Putamen (tissue), 1 donor: ENCODE measurements at regions not wholly inside any gene's neighbourhood (a gene's known extent, or its start where the extent isn't known, plus 50 kb on each side); places are given as distances from the start of the nearest gene placed in this dataset.
A peak's percentile ranks its signal among the peaks of the same experiment; 100 is the strongest.

Experiments used
- DNase-seq: peaks from one replicate; pipeline ENCODE4 v3.0.0-alpha.2; 2016; ENCODE audit warnings: low spot score

DNA sequence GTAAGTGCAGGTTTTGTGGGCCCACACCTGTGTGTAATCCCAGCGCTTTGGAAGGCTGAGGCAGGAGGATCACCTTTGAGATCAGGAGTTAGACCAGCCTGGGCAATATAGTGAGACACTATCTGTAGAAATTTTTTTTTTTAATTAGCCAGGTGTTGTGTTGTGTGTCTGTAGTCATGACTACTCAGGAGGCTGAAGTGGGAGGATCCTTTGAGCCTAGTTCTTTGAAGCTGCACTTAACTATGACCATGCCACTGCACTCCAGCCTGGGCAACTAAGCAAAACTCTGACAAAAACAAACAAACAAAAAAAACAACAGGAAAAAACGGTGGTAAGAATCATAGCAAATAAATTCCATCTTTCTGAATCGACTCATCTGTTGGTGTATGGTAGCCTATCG, 268.6 kb upstream of the PDGFD start:
- DNase-seq, result no peak

DNA sequence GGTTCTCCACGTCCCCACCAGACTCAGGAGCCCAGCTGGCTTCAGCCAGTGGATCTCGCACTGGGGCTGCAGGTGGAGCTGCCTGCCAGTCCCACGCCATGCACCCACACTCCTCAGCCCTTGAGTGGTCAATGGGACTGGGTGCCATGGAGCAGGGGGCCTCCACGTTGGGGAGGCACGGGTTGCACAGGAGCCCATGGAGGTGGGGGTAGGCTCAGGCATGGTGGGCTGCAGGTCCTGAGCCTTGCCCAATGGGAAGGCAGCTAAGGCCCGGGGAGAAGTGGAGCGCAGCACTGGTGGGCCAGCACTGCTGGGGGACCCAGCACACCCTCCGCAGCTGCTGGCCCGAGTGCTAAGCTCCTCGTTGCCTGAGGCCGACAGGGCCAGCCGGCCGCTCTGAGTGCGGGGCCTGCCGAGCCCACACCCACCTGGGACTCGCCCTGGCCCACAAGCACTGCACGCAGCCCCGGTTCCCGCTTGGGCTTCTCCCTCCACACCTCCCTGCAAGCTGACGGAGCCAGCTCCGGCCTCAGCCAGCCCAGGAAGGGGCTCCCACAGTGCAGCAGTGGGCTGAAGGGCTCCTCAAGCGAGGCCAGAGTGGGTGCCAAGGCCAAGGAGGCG, 258.5 kb upstream of the PDGFD start:
- no peak for DNase-seq

GRCh38 chr11:104410336-104410735, 246.4 kb upstream of the PDGFD start:
- DNase-seq, result no peak

DNA sequence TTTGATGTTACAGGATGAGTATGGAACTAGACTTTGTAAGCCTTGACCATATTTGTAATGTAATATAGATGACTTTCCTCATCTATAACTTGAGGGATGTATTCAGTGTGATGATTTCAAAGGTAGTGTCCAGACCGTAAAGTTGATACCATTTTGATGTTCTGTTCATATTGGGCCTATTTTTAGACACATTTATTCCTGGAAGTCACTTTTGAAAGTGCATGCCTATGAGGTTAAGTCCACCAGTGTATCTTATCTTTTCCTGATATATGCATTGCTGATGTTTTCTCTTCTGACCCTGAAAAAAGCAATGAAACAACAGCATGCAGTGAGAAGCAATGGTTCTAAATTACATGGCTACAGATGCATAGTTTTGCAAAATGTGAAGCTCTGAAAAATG, 244.7 kb upstream of the PDGFD start:
- no peak for DNase-seq

DNA sequence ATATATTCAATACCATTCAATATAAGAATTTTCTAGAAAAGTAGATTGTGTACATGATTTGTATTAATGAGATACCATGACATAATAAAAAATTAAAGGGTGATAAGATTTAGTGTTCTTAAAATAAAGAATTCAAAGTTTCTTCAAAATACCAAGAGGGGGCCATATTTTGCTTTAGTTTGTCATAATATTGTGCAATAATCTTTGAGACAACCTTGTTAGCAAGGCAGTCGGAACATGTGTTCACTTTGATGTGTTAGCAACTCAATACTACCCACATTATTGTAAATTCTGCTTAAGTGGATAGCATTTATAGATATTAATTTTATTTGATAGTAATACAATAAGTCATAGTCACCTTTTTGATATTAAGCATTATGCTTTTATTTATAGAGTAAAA, 241.3 kb upstream of the PDGFD start:
- DNase-seq, result no peak

DNA sequence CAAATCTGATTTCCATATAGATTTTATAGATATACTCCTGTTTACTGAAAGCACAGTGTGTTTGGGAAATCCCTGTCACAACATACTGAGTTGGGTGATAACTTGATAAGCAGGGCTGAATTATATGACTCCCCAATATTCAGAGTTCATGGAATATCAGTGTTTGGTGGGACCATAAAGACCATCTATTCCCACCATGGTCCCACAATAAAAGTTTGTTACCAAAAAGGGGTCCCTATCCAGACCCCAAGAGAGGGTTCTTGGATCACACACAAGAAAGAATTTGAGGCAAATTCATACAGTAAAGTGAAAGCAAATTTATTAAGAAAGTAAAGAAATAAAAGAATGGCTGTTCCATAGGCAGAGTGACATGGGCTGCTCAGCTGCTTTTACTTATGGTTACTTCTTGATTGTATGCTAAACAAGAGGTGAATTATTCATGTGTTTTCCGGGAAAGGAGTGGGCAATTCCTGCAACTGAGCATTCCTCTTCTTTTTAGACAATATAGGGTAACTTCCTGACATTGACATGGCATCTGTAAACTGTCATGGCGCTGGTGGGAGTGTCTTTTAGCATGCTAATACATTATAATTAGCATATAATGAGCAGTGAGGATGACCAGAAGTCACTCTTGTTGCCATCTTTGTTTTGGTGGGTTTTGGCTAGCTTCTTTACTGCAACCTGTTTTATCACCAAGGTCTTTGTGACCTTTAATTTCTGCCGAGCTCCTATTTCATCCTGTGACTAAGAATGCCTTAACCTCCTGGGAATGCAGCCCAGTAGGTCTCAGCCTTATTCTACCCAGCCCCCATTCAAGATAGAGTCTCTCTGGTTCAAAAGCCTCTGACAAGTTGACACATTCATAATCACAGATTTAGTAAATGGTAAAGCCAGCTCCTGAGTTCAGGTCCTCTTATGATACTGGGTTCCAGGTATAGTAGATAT, 240.6 kb upstream of the PDGFD start:
- DNase-seq, result no peak

GRCh38 chr11:104402812-104403521, 239.0 kb upstream of the PDGFD start:
- DNase-seq, result no peak

DNA sequence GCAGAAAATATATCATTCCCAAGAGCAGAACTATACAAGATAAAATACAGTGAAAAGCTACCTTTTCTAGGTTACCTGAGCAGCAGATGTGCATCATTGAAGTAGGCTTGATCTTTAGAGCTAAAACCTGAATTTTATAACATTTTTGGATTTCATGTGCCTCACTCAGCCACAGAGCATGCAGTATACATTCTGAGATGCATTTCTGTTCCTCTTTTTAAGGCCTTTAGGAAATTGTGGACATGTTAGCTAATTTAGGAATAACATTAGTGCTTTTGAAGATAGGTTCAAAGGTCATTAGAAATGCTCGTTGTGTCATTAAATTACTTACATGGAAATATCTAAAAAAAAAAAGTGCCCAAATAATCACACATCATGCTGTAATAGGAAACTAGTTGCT, 230.6 kb upstream of the PDGFD start:
- DNase-seq, result no peak

GRCh38 chr11:104390651-104391050, 226.7 kb upstream of the PDGFD start:
- DNase-seq, result no peak

DNA sequence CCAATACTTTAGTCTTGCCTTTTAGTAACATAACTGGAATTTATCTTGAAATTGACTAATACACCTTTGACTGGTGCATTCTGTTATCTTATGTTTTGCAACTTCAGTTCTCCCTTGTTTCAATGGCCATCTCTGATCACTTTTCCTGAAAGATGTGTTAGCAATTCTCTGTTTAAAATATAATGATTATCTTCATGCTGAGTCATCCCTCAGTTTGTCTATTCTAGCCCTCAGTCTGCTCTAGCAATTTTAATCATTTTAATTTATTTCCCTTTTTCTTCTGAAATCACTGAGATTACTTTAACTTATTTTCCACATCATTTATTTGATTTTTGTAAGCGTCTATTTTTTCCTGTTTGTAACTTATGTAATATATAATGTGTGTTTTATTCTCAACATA, 221.9 kb upstream of the PDGFD start:
- no peak for DNase-seq

GRCh38 chr11:104380358-104380757, 216.4 kb upstream of the PDGFD start:
- no peak for DNase-seq

DNA sequence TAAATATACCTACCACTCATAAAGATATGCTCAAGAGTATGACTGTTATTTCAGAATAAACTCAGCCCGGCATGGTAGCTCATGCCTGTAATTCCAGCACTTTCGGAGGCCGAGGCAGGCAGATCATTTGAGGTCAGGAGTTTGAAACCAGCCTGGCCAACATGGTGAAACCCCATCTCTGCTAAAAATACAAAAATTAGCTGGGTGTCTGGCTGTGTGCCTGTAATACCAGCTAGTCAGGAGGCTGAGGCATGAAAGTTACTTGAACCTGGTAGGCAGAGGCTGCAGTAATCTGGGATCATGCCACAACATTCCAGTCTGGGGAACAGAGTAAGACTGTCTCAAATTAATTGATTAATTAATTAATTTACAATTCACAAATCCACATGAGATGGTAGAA, 208.2 kb upstream of the PDGFD start:
- DNase-seq, result no peak

DNA sequence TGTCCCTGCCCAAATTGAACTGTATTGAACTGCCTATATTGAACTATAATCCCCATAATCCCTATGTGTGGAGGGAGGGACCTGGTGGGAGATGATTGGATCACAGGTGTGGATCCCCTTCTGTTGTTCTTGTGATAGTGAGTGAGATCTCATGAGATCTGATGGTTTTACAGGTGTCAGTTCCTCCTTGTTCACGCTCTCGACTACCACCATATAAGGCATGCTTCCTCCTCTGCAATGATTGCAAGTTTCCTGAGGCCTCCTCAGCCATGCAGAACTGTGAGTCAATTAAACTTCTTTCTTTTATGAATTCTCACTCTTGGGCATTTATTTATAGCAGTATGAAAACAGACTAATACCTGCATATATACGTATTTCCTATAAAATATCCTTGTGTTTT, 206.5 kb upstream of the PDGFD start:
- DNase-seq, result no peak

DNA sequence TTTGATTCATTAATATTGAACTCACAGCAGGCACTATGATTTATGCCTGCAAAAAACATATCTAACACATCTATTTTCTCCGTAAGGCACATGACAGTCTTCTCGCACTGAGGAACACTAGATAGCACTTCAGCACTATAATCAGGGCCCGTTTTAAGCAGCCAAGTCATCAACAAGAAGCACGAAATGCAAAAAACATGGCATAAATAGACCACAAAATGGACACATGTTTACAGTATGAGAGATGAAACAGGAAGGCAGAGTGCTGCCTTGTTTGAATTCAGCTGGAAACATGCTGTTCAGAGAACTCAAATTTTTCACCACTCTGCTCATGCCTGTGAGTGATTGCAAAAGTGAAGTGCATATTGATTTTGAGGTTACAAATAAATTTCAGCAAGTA, 205.8 kb upstream of the PDGFD start:
- no peak for DNase-seq

GRCh38 chr11:104366321-104366734, 202.4 kb upstream of the PDGFD start:
- no peak for DNase-seq

- DNase-seq, result no peak
Measured at GRCh38 chr11:104365676-104366075, 201.7 kb upstream of the PDGFD start.

DNA sequence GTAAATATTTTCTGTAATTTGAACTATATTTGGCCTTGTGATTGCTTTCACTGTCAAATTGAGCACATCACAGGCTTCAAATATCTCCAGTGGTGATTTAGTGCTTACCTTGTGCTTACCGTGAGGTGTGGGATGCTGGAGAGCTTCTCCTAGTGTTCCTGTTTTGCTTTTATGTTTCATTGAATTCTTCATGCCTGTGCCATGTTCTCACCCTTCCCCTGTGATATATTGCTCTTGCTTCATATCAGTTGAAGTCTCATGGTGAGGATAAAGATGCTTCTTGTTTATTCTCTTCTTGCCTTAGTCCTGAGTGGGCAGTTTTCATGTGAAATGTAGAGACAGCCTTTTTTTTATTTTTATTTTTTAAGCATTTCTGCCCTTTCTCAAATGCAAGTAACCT, 198.0 kb upstream of the PDGFD start:
- no peak for DNase-seq

DNA sequence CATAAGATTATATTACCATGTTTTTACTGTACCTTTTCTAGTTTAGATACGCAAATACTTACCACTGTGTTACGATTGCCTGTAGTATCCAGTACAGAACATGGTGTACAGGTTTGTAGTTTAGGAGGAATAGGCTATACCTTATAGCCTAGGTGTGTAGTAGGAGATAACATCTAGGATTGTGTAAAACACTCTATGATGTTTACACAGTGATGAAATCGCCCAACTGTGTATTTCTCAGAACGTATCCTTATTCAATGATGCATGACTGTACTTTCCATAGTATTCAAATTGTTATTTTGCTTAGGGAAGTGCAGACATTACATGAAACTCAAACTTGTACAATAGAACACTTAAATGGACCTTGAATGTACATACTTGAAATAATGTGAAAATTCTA, 188.1 kb upstream of the PDGFD start:
- DNase-seq, result no peak

GRCh38 chr11:104343578-104343977, 179.6 kb upstream of the PDGFD start:
- no peak for DNase-seq

- DNase-seq, result no peak
Measured at GRCh38 chr11:104340590-104340989, 176.6 kb upstream of the PDGFD start.

DNA sequence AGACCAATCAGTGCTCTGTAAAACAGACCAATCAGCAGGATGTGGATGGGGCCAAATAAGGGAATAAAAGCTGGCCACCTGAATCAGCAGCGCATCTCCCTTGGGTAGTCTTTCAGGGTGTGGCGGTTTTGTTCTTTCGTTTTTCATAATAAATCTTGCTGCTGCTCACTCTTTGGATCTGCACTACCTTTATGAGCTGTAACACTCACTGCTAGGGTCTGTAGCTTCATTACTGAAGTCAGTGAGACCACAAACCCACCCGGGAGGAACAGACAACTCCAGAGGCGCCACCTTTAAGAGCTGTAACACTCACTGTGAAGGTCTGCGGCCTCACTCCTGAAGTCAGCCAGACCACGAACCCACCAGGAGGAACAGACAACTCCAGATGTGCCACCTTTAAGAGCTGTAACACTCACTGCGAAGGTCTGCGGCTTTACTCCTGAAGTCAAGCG, 175.5 kb upstream of the PDGFD start:
- DNase-seq, result no peak

GRCh38 chr11:104338186-104338585, 174.2 kb upstream of the PDGFD start:
- DNase-seq, result no peak

GRCh38 chr11:104337273-104337672, 173.3 kb upstream of the PDGFD start:
- peak; percentile 26 for DNase-seq
